GM12891 (cell line): ENCODE measurements at regions not wholly inside any gene's neighbourhood (a gene's known extent, or its start where the extent isn't known, plus 50 kb on each side); places are given as distances from the start of the nearest gene placed in this dataset.

Experiments used
- POLR2A ChIP-seq: IDR thresholded peaks from 2 replicates; pipeline ENCODE4 v1.6.1; 2011; ENCODE audit warnings: low read depth, low read length, control low read depth
- POLR2AphosphoS5 ChIP-seq: IDR thresholded peaks from 2 replicates; pipeline ENCODE4 v1.6.1; 2011; ENCODE audit warnings: low read depth, low read length, control low read depth

- TF ChIP-seq POLR2AphosphoS5 (no peak), POLR2A (no peak)
Measured at GRCh38 chr4:106493086-106493485, 124.5 kb upstream of the GIMD1 start.
